HG03103 (cell line): ENCODE measurements at regions not wholly inside any gene's neighbourhood (a gene's known extent, or its start where the extent isn't known, plus 50 kb on each side); places are given as distances from the start of the nearest gene placed in this dataset.

Experiments
- ATAC-seq: cut with Tn5 transposase; IDR thresholded peaks from one replicate; pipeline ENCODE4 v1.9.1; 2021; ENCODE audit warnings: low read depth; ENCODE audit not compliant: unreplicated experiment

DNA sequence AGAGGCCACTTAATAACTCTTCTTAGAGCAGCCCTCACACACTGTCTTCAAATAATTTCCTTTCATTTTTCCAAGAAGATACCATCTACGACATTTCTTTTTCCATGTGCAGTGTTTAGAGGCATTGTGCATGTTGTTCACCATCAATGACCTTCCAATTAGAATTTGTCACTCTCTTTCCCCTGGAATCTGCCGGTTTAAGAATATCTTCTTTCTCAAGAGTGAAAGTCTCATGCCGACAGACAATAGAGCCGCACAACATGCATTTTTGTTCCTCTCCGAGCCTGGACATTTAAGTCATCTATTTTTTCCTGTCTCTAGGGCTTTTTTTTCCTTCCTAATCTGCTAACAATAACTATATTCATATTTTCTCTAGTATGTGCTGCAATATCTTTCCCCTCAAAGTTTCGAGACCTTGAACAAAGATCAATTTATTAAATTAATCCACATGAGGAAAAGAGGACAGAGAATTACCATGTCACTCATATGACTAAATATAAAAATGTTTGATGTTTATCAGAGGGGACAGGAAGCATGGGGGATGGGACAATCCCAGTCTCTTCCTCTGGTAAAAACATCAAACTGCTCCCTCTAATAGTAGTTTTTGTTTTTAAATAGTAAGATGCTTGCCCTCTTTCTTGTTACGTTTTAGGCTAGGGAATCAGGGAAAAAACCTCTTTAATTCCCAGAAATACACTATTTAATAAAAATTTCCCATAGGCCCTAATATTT, 893.4 kb downstream of the C6orf118 start:
- no peak for ATAC-seq

DNA sequence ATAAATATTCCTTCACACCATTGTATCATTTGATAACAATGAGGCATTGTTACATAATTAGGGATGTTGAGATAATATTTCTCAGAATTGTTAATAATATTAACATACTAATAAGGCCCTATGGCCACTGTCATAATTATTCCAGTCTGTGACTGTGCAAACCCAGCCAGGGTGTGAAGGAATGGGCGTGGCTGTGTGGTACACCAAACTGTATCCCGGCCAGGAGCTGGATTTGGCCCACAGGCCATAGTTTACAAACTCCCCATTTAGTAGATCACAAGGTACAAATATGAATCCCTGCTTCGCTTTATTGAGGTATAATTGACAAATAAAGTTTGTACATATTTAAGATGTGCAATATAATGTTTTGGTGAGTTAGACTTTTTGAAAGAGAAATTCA, 894.7 kb downstream of the C6orf118 start:
- ATAC-seq = no peak

DNA sequence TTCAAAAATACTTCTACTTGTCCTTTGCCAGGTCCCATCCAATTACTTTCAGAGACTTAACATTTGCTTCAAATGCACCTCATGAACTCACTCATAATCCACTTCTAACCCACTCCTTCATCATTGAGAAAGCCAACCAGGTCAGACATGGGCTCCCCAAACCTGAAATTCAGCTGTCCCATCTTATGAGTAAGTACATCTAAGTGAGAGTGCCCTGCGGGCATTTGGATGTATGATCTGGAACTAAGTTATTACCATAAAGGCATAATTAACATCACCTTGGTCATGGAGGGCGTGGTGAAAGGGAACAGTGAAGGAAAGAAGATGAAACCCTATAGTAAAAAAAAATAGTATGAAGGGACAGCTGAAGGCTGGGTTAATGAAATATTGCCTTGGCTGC, 896.8 kb downstream of the C6orf118 start:
- ATAC-seq = no peak

DNA sequence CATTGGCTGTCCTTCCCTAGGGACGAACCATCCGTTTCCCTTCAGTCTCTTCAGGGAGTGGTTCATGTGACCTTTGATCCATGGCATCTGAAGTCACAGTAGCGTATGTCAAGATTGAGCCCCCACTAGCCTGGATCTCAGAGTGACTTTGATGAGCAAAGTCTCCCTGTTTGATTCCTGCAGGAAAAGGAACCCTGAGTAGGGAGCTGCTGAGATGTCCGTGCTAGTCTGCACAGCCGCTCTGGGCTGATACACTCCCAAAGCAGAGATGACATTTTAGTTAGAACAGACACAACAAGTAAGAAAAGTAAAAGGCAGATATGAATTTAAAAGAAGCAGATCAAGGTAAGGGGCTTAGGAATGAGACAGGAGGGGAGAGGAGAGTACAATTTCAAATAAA, 899.4 kb downstream of the C6orf118 start:
- ATAC-seq = no peak

DNA sequence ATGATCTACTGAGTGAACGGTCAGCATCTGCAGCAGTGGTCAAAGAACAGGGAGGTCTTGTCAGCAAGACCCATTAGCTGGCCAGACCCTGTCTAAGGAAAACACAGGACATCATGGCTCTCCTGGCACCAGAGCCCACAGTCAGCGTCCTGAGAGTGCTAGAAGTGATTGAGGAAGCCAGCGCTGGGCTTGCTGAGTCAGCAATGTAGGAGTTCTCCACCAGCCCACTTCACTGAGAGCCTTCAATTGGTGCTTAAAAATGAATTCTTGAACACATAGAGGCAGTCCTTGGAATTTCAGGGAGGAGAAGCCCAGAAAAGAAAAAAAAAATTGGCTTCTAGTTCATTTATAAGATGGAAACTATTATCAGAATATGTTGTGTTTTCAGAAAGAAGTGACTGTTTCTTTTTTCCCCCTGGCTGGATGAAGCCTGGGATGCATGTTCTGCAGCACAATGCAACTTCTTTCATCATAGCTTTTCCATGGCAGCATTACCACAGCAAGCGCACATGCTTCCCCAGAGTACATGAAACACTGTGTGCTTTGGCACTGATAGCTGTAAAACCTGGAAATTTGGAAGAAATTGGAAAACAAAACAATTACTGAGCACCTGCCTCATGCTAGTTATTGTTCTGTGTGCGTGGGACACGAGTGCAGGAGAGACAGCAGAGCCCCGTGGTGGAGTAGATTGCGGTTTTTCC, 899.9 kb downstream of the C6orf118 start:
- ATAC-seq = no peak

DNA sequence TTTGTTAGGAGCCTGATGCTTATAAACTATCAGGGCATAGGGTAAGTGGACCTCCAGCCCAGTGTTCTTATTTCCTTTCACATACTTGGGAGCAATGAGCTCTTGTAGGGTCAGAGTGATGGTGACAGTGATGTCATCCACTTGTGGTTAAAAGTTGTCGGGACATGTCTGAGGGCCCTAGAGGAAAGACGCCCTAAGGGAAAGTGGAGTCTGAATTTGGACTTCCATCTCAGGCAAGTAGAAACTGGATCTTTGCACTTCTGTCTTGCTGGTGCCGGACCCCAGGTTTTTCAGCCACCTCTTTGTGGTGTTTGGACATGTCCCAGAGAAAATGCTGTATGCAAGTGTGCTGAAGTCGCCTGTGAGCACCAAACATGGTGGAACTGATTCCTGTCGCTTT, 900.5 kb downstream of the C6orf118 start:
- ATAC-seq = no peak

DNA sequence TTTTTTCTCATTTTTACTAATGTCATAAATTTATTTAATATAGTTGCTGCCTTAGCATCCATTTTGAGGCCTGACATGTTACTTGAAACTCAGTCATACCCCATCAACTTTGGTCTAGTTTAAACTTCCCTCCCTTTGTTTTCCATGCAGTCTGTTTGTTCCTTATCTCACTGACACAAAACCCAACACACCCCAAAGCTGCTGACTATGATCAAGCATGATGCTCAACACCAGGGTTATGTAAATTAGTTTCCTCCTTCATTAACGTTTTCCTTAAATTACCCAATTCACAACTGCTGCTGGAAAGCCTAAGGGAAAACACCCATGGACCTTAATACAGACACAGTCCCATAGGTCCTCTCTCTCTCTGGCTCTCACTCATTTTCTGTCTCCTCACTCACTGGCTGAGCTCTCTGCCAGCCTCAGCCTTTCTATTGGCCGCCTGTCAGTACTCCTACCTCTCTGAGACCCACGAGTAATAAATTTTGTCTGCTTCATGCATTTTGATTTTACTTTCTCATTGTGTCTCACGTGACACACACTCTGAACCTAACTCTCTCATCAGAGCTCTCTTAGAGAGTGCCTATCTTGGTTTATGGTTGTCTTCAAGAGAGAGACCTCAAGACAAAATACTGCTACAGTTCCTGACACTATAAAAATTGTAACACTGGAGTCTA, 904.5 kb downstream of the C6orf118 start:
- no peak for ATAC-seq

DNA sequence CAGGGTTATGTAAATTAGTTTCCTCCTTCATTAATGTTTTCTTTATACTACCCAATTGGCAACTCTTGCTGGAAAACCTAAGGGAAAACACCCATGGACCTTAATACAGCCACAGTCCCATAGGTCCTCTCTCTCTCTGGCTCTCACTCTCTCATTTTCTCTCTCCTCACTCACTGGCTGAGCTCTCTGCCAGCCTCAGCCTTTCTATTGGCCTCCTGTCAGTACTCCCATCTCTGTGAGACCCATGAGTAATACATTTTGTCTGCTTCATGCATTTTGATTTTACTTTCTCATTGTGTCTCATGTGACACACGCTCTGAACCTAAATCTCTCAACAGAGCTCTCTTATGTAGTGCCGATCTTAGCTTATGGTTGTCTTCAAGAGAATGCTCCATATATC, 907.5 kb downstream of the C6orf118 start:
- ATAC-seq = no peak

DNA sequence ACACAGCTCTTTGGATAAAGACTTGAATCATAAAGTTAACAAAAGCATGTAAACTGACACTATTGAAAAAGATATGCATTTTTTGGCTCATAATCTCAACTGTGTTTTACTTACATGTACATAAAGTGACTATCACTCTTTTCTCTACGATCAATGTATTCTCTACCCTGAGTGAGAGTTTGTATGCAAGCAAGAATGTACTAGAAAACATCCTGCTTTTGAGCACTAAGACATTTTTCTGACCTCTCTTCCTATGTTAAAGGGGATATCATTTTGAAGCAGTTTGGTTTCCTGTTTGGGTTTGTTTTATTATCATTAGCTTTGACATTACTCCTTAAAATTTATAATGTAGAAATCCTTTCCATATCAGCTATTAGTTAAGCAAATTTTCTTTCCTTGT, 910.8 kb downstream of the C6orf118 start:
- no peak for ATAC-seq

DNA sequence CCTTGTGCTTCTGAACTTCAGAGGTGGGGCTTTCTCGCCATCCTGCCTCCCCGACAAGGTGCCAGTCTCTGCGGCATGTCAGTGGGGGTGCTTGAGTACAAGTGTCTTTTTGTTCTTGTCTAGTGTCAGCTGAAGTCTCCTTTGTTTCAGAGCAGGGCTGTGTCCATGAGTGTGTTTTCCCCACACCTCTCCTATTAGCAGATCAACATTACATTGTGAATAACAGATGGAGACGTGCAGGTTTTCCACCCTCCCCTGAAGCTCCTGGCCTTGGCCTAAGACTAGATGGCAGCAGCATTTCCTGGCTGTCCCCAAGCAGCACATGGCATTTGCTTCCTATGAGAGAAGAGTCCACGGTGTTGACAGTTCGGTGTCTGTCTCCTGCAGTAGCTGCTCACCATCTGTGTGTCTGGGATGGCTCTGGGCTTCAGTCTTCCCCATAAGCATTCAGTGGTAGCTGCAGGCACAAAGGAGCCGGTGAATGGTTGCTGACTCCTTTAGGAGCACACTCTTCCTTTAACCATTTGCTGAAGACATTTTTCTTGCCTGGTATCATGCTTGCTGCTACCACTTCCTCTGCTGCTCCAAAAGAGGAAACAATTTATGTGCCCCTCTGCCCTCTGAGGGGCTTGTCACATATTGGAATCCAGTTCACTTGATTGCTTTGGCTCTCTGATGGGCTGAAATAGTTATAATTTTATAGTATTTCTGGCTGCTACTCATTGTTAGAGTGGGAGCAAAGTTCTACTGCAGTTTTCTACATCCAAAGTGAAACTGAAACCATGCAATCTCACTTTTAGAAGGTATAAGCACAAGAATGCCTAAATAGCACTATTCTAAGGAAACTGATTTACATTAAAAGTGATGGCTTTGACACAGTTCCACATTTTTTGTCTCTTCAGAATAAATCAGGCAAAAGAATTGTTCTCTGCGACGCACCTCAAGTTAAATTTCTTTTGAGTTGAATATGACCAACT, 913.0 kb downstream of the C6orf118 start:
- ATAC-seq = peak; percentile 79

DNA sequence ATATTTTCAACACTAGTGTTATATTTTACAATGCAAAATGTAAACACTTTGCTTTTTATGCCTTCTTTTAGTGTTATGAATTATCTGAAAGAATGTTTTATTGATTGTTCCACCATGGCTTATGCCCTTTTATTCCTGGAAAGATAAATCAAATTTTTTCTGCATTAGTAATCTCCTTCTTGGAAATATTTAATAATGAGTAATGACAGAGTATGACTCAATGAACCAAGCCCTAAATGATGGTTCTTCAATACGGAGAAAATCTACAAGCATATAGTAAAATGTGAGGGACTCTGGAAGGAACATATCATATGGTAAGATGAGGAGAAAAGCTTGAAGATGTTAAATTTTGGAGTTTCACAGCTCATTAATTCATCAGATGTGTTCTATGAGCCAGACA, 929.6 kb downstream of the C6orf118 start:
- ATAC-seq = no peak

DNA sequence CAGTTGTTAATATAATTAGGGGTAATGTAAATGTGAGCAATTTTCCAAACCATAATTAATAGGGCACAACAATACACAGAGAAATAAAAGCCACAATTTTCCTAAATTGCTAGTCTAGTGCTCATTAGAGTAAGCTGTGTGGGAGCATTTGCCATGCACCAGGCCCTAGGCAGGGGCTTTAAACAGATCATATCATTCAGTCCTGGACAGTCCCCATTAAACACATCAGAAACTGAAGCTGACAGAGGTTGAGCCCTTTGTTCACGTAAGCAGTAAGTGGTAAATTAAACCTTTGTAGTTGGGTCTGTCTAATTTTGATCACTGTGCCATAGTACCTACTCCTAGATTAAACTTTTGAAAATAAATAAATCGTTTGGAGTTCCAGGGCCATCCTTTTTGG, 931.1 kb downstream of the C6orf118 start:
- ATAC-seq = no peak

DNA sequence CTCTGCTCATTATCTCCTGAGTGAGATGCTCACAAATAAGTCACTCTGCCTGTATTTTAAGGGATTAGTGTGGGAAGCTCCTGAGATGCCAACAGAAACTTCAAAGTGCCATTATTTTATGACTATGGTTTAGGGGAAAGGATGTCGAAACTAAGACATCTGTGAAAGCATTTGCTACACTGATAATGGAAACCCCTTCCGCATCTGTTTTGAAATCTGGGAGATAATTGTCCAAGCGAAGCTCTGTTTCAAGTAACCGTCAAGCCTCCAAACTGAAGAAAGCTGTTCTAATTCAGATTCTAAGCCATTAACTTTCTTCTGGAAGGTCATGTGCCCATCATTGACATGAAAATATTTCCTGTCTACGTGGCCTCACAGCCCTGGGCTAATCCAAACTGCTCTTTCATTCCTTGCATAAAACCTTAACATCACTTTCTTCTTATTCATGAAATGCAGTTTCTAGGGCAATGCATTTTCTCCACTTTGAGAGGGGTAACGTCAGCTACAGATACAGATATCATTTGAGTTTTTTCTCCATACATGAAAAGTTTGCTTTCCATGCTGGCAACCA, 932.0 kb downstream of the C6orf118 start:
- ATAC-seq = no peak

DNA sequence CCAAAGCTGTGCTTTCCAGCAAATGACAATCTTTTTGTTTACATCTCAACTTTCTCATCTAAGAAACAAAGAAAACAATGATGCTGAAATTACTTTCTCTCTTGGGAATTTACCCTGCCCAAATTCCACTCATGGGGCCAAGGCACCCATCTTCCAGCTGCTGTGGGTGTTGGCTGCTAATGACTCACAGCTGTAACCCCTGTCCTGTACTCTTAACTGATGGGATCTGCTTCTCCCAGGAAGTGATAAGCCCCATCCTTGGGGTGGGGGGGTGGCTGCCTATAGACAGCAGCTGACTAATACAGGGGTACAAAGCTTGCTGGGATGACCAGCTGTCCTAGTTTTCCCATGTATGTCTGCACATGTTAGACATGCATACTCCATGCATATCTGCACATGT, 938.6 kb downstream of the C6orf118 start:
- no peak for ATAC-seq

DNA sequence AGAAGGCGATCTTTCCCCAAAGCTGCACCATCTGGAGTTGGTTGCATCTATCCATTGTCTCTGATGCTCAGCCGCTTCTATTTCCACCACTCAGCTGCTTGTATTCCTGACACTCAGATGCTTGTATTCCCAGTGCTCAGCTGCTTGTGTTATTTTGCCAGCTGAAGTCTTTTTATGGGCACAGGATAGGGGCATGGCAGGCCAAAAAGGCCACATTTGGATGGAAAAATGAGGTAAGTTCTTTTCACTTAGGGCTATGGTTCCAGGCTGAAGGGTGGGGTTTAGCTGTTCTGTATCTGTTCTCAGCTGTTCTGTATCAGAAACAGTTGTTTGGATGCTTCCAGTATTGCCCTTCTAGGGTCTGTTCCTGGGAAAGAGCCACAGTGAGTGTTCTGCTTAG, 944.9 kb downstream of the QKI start:
- ATAC-seq = no peak

DNA sequence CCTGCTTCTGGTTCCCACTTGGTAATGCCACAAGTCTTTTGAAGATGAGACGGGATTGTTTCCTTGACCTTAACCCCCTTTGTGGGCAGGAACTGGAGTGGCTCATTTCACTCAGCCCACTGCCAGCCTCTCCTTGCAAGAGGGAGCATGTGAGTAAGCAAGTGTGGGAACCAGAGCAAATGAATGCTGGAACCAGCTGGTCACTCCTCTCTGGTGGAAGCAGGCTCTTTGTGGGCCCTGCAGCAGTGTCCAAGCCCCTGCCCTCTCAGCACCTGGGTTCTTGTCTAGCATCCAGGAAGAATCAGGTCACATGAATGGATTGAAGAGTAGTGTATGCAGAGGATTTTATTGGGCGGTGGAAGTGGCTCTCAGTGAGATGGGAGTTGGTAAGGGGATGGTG, 944.5 kb downstream of the QKI start:
- ATAC-seq = no peak

DNA sequence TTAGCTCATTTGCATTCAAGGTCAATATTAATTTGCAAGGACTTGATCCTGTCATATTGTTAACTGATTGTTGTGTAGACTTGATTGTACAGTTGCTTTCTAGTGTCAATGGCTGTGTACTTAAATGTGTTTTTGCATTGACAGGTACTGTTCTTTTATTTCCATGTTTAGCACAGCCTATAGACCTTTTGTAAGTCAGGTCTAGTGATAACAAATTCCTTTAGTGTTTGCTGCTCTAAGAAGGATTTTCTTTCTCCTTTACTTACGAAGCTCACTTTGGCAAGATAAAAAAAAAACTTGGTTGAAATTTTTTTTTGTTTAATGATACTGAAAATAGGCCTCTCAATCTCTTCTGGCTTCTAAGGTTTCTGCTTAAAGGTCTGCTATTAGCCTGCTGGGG, 942.3 kb downstream of the QKI start:
- ATAC-seq = no peak

DNA sequence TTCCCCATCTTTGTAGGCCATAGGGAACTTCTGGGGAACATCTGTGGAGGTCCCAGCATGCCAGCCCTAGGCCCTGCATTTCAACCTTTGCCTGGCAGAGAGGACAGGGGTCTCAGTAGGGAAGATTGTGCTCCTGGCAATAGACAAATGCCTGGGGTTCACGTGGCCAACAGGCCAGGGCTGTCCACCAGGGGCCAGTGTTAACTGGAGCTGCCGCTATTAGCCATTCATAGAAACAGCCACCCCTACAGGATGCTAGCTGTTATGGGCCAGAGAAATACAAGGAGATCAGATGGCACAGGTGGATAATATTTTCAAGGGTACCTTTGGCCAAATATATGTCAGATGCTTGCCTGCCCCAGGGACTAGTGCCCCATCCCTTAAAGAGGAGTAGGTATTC, 932.9 kb downstream of the QKI start:
- no peak for ATAC-seq

DNA sequence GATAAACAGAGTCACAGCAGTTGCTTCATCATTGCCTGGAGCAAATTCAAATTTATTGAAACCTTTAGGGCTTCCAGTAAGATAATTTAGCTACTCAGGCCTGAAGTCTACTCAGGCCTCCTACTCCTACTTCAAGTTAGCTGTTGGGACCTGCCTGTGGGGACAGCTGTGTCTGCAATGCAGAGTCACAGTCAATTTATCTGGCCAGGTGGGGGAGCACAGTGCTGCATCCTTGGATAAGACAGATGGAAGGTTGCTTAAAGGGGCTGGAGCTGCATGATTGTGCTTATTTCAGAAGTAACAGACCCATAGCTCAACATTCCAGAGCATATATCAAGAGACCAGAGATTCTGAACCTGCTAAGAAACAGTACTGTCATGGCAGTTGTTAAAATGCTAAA, 932.1 kb downstream of the QKI start:
- no peak for ATAC-seq

DNA sequence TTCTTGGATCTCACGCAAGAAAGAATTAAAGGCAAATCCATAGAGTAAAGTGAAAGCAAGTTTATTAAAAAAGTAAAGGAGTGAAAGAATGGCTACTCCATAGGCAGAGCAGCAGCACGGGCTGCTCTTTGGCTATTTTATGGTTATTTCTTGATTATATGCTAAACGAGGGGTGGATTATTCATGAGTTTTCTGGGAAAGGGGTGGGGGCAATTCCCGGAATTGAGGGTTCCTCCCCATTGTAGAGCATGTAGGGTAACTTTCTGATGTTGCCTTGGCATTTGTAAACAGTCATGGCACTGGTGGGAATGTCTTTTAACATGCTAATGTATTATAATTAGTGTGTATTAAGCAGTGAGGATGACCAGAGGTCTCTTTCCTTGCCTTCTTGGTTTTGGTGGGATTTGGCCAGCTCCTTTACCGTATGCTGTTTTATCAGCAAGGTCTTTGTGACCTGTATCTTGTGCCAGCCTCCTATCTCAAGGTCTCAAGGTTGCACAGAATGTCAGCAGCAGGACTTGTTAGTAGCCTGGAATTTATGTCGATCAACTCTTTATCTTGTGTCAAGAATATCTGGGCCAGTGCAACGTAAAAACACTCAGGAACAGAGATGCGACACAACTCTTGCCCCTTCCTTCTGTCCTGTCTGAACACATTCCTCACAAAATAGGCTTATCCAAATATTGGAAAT, 931.4 kb downstream of the QKI start:
- ATAC-seq = no peak
